Mesenchymal stem cell (in vitro differentiated cells and primary cell): ENCODE measurements at regions not wholly inside any gene's neighbourhood (a gene's known extent, or its start where the extent isn't known, plus 50 kb on each side); places are given as distances from the start of the nearest gene placed in this dataset.

Experiments used
- DNase-seq: peaks from one replicate; pipeline ENCODE4 v3.0.0-alpha.2; 2013
- H2AFZ ChIP-seq: one replicate; pipeline ENCODE4 v1.6.1; 2013; ENCODE audit warnings: low read depth, mild to moderate bottlenecking, control low read depth, inconsistent platforms, low read length, moderate library complexity
- H2AK5ac ChIP-seq: 2 replicates; pipeline ENCODE4 v1.6.1; 2013; ENCODE audit warnings: low read length, moderate library complexity, mild to moderate bottlenecking, inconsistent platforms; ENCODE audit not compliant: severe bottlenecking
- H2BK120ac ChIP-seq: one replicate; pipeline ENCODE4 v1.6.1; 2013; ENCODE audit warnings: low read depth, mild to moderate bottlenecking, inconsistent platforms, low read length, moderate library complexity
- H2BK12ac ChIP-seq, 2 experiments: one replicate each; pipeline ENCODE4 v1.6.1; 2013; ENCODE audit warnings: inconsistent platforms in 2 of 2, low read length in 2 of 2, mild to moderate bottlenecking in 2 of 2, moderate library complexity in 2 of 2, control low read depth in 1 of 2
- H2BK15ac ChIP-seq: one replicate; pipeline ENCODE4 v1.6.1; 2013; ENCODE audit warnings: mild to moderate bottlenecking, low read depth, inconsistent platforms; ENCODE audit not compliant: poor library complexity, severe bottlenecking
- H2BK5ac ChIP-seq: 2 replicates; pipeline ENCODE4 v1.6.1; 2013; ENCODE audit warnings: low read depth, mild to moderate bottlenecking, low read length, control low read depth, inconsistent platforms; ENCODE audit not compliant: poor library complexity, severe bottlenecking
- H3K14ac ChIP-seq, 2 experiments: one replicate each; pipeline ENCODE4 v1.6.1; 2013; ENCODE audit warnings: inconsistent platforms in 2 of 2, low read length in 2 of 2, control low read depth in 1 of 2, mild to moderate bottlenecking in 1 of 2, moderate library complexity in 1 of 2
- H3K18ac ChIP-seq, 2 experiments: one replicate each; pipeline ENCODE4 v1.6.1; 2013; ENCODE audit warnings: inconsistent platforms in 2 of 2, low read length in 2 of 2, control low read depth in 1 of 2, low read depth in 1 of 2, mild to moderate bottlenecking in 1 of 2
- H3K23ac ChIP-seq, 2 experiments: one replicate each; pipeline ENCODE4 v1.6.1; 2013; ENCODE audit warnings: inconsistent platforms in 2 of 2, low read length in 2 of 2, mild to moderate bottlenecking in 2 of 2, moderate library complexity in 2 of 2, control low read depth in 1 of 2
- H3K27ac ChIP-seq: 2 replicates; pipeline ENCODE4 v1.5.1; 2013; ENCODE audit warnings: mild to moderate bottlenecking, moderate library complexity, low read length, control low read depth, inconsistent platforms; ENCODE audit not compliant: poor library complexity, severe bottlenecking
- H3K27me3 ChIP-seq, 2 experiments: 2 replicates each; pipeline versions ENCODE4 v1.6.1 to v1.7.0; 2013; ENCODE audit warnings: low read length in 2 of 2, mild to moderate bottlenecking in 2 of 2, moderate library complexity in 2 of 2, control low read depth in 1 of 2, inconsistent platforms in 1 of 2; ENCODE audit not compliant: control insufficient read depth in 1 of 2, insufficient read depth in 1 of 2
- H3K36me3 ChIP-seq, 2 experiments: 2 replicates each; pipeline versions ENCODE4 v1.6.1 to v1.7.0; 2013; ENCODE audit warnings: low read length in 2 of 2, control low read depth in 1 of 2, inconsistent platforms in 1 of 2, low read depth in 1 of 2, mild to moderate bottlenecking in 1 of 2; ENCODE audit not compliant: insufficient read depth in 2 of 2, control insufficient read depth in 1 of 2
- H3K4ac ChIP-seq, 2 experiments: one replicate each; pipeline ENCODE4 v1.6.1; 2013; ENCODE audit warnings: inconsistent platforms in 2 of 2, low read length in 2 of 2, mild to moderate bottlenecking in 2 of 2, moderate library complexity in 2 of 2, control low read depth in 1 of 2, low read depth in 1 of 2
- H3K4me1 ChIP-seq: 2 replicates; pipeline ENCODE4 v1.6.1; 2013; ENCODE audit warnings: low read depth, low read length, control low read depth; ENCODE audit not compliant: control insufficient read depth, insufficient read depth
- H3K4me2 ChIP-seq: 2 replicates; pipeline ENCODE4 v1.6.1; 2013; ENCODE audit warnings: low read length, mild to moderate bottlenecking, inconsistent platforms; ENCODE audit not compliant: poor library complexity, severe bottlenecking
- H3K4me3 ChIP-seq, 2 experiments: 2 replicates each; pipeline versions ENCODE4 v1.5.1 to v1.7.0; 2013; ENCODE audit warnings: low read length in 2 of 2, mild to moderate bottlenecking in 2 of 2, control low read depth in 1 of 2, low read depth in 1 of 2; ENCODE audit not compliant: insufficient read depth in 1 of 2
- H3K79me1 ChIP-seq: replicated peaks from 2 replicates; pipeline ENCODE4 v1.6.1; 2013; ENCODE audit warnings: mild to moderate bottlenecking, control low read depth, low read length, inconsistent platforms; ENCODE audit not compliant: poor library complexity, severe bottlenecking
- H3K9ac ChIP-seq: 2 replicates; pipeline ENCODE4 v1.7.0; 2013; ENCODE audit warnings: mild to moderate bottlenecking, low read length, moderate library complexity
- H3K9me3 ChIP-seq: 2 replicates; pipeline ENCODE4 v1.7.0; 2013; ENCODE audit warnings: mild to moderate bottlenecking, low read length; ENCODE audit not compliant: control insufficient read depth
- H4K8ac ChIP-seq: one replicate; pipeline ENCODE4 v1.6.1; 2013; ENCODE audit warnings: inconsistent platforms, mild to moderate bottlenecking, low read length, moderate library complexity
- H4K91ac ChIP-seq: one replicate; pipeline ENCODE4 v1.6.1; 2013; ENCODE audit warnings: mild to moderate bottlenecking, low read length, inconsistent platforms
- WGBS: methylation state at CpG from one replicate; pipeline ENCODE4 v1.1.7; 2013; ENCODE audit warnings: mixed read lengths; 5-methylcytosine and 5-hydroxymethylcytosine counted together

DNA sequence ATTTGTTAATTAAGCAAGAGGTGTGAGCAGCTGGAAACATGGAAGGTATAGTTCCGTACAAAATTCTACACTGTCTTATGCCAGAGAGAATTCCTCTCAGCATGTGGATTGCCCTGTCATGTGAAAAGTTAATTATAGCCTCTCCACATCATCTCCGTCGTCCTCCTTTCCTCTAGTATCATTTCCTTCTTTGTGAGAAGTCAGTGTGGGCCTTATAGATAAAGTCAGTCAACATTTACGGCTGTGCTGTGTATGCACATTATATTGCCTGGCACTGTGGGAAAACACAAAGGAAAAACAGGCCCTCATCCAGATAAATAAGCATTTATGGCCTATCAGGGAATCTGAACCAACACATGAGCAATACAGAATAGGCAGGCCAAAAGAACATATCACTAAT, 236.6 kb downstream of the SEC23A start:
- Histone ChIP-seq H3K4ac (no peak overlapping the region), H3K4me1 (no peaks in the 10 kb centered on the region), H4K8ac (no peak overlapping the region), H2AK5ac (no peak overlapping the region), H3K9ac (no peak overlapping the region), H3K36me3 (no peaks in the 10 kb centered on the region), H4K91ac (no peak overlapping the region), H2BK12ac (no peak overlapping the region), H3K9me3 (peaks cover 5% of the 10 kb centered on the region), H3K4me2 (no peak overlapping the region), H2AFZ (no peak overlapping the region), H3K27ac (no peak overlapping the region), H2BK15ac (no peak overlapping the region), H3K14ac (no peak overlapping the region), H2BK5ac (no peak overlapping the region), H3K23ac (no peak overlapping the region), H3K18ac (no peak overlapping the region), H3K27me3 (peaks cover 0 to 8% of the 10 kb centered on the region in 2 experiments), H3K4me3 (no peak overlapping the region), H3K79me1 (no peaks in the 10 kb centered on the region), H2BK120ac (no peak overlapping the region)
- WGBS: 42% methylated on average over 2 of the region's 4 CpGs
- peak; percentile 6 for DNase-seq

DNA sequence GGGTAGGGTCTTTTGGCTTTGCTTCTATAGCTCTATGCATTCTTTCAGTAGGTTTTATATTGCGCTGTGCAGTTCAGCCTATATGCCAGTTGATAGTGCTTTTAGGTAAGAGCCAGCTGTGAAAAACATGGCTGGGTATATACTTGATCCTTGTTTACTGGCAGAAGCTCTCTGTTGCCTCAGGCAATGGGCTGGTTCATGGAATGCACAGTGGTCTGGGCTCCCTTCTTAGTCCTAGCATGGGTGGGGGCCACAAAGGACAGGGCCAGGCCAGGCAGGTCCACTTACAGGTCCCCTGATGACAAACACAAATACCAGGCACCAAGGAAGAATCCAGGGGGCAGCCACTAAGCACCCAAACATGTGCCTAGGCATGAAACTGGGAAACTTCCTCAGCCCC, 240.7 kb downstream of the SEC23A start:
- H2AK5ac ChIP-seq: no peak overlapping the region
- H4K8ac ChIP-seq: no peak overlapping the region
- H3K27me3 ChIP-seq: peaks cover 0 to 8% of the 10 kb centered on the region in 2 experiments
- H3K79me1 ChIP-seq: no peaks in the 10 kb centered on the region
- H3K9me3 ChIP-seq: peaks cover 8% of the 10 kb centered on the region
- H2BK12ac ChIP-seq: no peak overlapping the region
- H3K4me1 ChIP-seq: no peaks in the 10 kb centered on the region
- H3K4me2 ChIP-seq: no peak overlapping the region
- no peak overlapping the region for H2AFZ ChIP-seq
- no peak overlapping the region for H3K14ac ChIP-seq
- WGBS: 100% methylated on average over 1 of the region's 1 CpG
- no peak overlapping the region for H3K18ac ChIP-seq
- no peak overlapping the region for H3K9ac ChIP-seq
- H2BK15ac ChIP-seq: peak overlapping the region; percentile 19
- no peak overlapping the region for H3K23ac ChIP-seq
- H4K91ac ChIP-seq: no peak overlapping the region
- no peak overlapping the region for H3K27ac ChIP-seq
- H3K36me3 ChIP-seq: no peaks in the 10 kb centered on the region
- no peak overlapping the region for H3K4ac ChIP-seq
- H2BK5ac ChIP-seq: no peak overlapping the region
- no peak overlapping the region for H2BK120ac ChIP-seq
- no peak overlapping the region for H3K4me3 ChIP-seq
- no peak for DNase-seq

DNA sequence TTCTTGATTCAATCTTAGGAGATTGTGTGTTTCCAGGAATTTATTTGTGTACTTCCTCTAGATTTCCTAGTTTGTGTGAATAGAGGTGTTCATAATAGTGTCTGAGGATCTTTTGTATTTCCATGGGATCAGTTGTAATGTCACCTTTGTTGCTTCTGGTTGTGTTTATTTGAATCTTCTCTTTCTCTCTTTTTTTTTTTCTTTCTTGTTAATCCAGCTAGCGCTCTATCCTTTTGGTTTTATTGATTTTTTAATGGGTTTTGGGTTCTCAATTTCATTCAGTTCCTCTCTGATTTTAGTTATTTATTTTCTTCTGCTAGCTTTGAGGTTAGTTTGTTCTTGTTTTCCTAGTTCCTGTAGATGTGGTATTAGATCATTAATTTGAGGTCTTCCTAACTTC, 242.5 kb downstream of the SEC23A start:
- Histone ChIP-seq H3K4me3 (no peak overlapping the region), H3K4ac (no peak overlapping the region), H2BK15ac (no peak overlapping the region), H3K4me1 (no peaks in the 10 kb centered on the region), H3K9me3 (peaks cover 8% of the 10 kb centered on the region), H3K14ac (no peak overlapping the region), H3K36me3 (no peaks in the 10 kb centered on the region), H4K8ac (no peak overlapping the region), H4K91ac (no peak overlapping the region), H3K27ac (no peak overlapping the region), H3K79me1 (no peaks in the 10 kb centered on the region), H2AFZ (no peak overlapping the region), H3K9ac (no peak overlapping the region), H2BK5ac (no peak overlapping the region), H3K18ac (no peak overlapping the region), H3K4me2 (no peak overlapping the region), H3K23ac (no peak overlapping the region), H2AK5ac (no peak overlapping the region), H2BK12ac (no peak overlapping the region), H2BK120ac (no peak overlapping the region), H3K27me3 (peaks cover 0 to 8% of the 10 kb centered on the region in 2 experiments)
- DNase-seq: no peak
- WGBS: no CpG with 5 or more reads among the region's 1 CpG

DNA sequence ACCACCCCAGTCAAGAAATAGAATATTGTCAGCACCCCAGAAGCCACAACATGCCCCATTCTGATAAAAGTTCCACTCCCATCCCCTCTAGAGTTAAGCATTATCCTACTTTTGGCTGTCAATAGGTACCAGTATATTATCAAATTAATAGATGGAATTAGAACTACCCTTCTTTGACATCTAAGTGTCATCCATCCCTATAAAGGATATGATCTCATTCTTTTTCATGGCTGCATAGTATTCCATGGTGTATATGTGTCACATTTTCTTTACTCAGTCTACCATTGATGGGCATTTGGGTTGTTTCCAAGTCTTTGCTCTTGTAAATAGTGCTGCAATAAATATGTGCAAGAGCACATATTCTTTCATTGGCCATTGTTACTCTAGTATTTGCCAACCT, 246.2 kb downstream of the SEC23A start:
- Histone ChIP-seq H2BK5ac (no peak overlapping the region), H3K79me1 (no peaks in the 10 kb centered on the region), H3K27ac (no peak overlapping the region), H2BK15ac (no peak overlapping the region), H2BK12ac (no peak overlapping the region), H2BK120ac (no peak overlapping the region), H4K91ac (no peak overlapping the region), H3K9ac (no peak overlapping the region), H3K27me3 (peaks cover 0 to 3% of the 10 kb centered on the region in 2 experiments), H3K18ac (no peak overlapping the region), H3K4ac (no peak overlapping the region), H3K14ac (no peak overlapping the region), H2AK5ac (no peak overlapping the region), H3K9me3 (peaks cover 3% of the 10 kb centered on the region), H2AFZ (no peak overlapping the region), H3K23ac (no peak overlapping the region), H3K4me3 (no peak overlapping the region), H3K36me3 (no peaks in the 10 kb centered on the region), H3K4me1 (no peaks in the 10 kb centered on the region), H4K8ac (no peak overlapping the region), H3K4me2 (no peak overlapping the region)
- DNase-seq: no peak
